ENCODE measurements at regions not wholly inside any gene's neighbourhood (a gene's known extent, or its start where the extent isn't known, plus 50 kb on each side); places are given as distances from the start of the nearest gene placed in this dataset.

DNA sequence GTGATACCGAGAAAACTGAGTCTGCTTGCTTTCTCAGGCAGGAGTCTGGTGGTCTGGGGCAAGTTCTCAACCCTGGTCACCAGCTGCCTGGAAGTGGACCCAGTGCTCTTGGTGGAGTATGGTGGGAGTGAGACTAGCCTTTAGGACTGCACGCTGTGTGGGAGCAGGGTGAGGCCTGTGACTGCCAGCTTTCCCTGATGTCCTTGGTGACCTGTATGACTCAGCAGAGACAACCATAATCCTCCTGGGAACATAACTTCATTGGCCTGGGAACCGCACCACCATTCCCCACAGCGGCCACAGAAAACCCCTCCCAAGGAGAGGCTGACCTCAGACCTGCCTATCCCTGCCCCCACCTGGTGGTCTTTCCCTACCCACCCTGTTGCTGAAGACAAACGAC is 139.5 kb upstream of the CHRM2 start:
- H3K4me1 Mint-ChIP-seq: no peaks in the 10 kb centered on the region
- ATAC-seq: no peak
- Histone ChIP-seq H3K4me3 (ENCODE audit: low read length) (no peak overlapping the region), H3K27me3 (ENCODE audit: control insufficient read depth, insufficient read depth, low read length) (no peaks in the 10 kb centered on the region), H3K36me3 (ENCODE audit: control insufficient read depth, insufficient read depth, low read length) (no peaks in the 10 kb centered on the region), H3K27ac (ENCODE audit: low read length) (no peak overlapping the region), H3K9me3 (ENCODE audit: control insufficient read depth, insufficient read depth, low read length) (peaks cover 6% of the 10 kb centered on the region), H3K4me1 (ENCODE audit: control insufficient read depth, insufficient read depth, low read length) (no peaks in the 10 kb centered on the region)
- DNase-seq: no peak
- peaks cover 17 to 22% of the 10 kb centered on the region in 2 donors for H3K9me3 Mint-ChIP-seq
- no peaks in the 10 kb centered on the region for H3K36me3 Mint-ChIP-seq
- 71% methylated on average over 5 of the region's 5 CpGs for WGBS (ENCODE audit: insufficient coverage)
- TF ChIP-seq CTCF (IDR thresholded peaks at IDR 0.05): no peak
- H3K27me3 Mint-ChIP-seq (ENCODE audit: low read depth in 2 of 2): no peaks in the 10 kb centered on the region
- H3K4me3 Mint-ChIP-seq: no peak overlapping the region
- intact Hi-C loops (cut with micrococcal nuclease): no loop called here
- no peak overlapping the region for H3K27ac Mint-ChIP-seq

DNA sequence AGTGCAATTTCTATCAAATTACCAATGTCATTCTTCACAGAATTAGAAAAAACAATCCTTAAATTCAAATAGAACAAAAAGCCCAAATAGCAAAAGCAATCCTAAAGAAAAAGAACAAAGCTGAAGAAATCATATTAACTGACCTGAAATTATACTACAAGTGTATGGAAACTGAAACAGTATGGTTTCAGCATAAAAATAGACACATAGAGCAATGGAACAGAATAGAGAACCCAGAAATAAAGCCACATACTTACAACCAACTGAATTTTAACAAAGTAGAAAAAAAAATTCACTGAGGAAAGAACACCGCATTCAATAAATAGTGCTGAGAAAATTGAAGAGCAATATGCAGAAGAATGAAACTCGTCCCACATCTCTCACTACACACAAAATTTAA is 142.0 kb upstream of the CHRM2 start:
- Mint-ChIP-seq H3K9me3 (peaks cover 17 to 19% of the 10 kb centered on the region in 2 donors), H3K4me3 (no peak overlapping the region), H3K27me3 (ENCODE audit: low read depth in 2 of 2) (no peaks in the 10 kb centered on the region), H3K27ac (no peak overlapping the region), H3K4me1 (no peaks in the 10 kb centered on the region), H3K36me3 (no peaks in the 10 kb centered on the region)
- Histone ChIP-seq H3K27ac (ENCODE audit: low read length) (no peak overlapping the region), H3K4me3 (ENCODE audit: low read length) (no peak overlapping the region), H3K36me3 (ENCODE audit: control insufficient read depth, insufficient read depth, low read length) (no peaks in the 10 kb centered on the region), H3K9me3 (ENCODE audit: control insufficient read depth, insufficient read depth, low read length) (peaks cover 6% of the 10 kb centered on the region), H3K27me3 (ENCODE audit: control insufficient read depth, insufficient read depth, low read length) (no peaks in the 10 kb centered on the region), H3K4me1 (ENCODE audit: control insufficient read depth, insufficient read depth, low read length) (no peaks in the 10 kb centered on the region)
- TF ChIP-seq CTCF (IDR thresholded peaks at IDR 0.05): no peak
- ATAC-seq (no peak), DNase-seq (no peak)
- WGBS (ENCODE audit: insufficient coverage): no CpG with 5 or more reads among the region's 2 CpGs
- intact Hi-C loops (cut with micrococcal nuclease): no loop called here

DNA sequence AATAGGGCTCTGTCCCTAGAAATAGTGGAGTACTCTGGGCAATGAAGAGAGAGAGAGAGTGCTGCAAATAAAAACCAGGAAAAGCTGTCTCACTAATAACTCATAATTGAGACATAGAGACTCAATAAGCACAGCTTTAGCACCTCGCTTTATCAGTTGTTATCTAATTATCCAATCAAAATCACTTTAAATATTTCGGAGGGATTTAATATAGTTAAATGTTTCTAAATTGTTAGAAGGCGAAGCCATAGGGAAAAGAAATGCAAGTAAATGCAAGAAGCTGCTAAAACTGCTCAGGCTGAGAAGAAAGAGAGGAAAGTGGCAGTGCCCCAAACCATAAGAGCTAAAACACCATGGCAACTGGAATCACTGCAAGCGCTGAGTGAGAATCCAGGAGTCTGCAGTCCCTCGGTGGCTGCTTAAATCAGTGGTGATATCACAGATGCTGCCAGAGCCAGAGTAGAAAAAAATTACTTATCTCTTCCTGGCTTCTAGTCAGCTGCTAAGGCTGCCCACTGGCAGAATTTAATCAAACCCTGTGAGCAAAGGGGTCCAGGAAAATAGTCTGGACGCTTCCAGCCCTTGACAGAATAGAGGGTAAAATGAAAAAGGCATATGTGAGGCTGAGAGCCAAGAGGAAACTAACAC is 150.4 kb upstream of the CHRM2 start:
- Mint-ChIP-seq H3K27ac (no peak overlapping the region), H3K9me3 (peaks cover 9 to 15% of the 10 kb centered on the region in 2 donors), H3K36me3 (no peaks in the 10 kb centered on the region), H3K4me3 (no peak overlapping the region), H3K27me3 (ENCODE audit: low read depth in 2 of 2) (no peaks in the 10 kb centered on the region), H3K4me1 (no peaks in the 10 kb centered on the region)
- WGBS (ENCODE audit: insufficient coverage): 85% methylated on average over 4 of the region's 6 CpGs
- Histone ChIP-seq H3K27ac (ENCODE audit: low read length) (no peak overlapping the region), H3K36me3 (ENCODE audit: control insufficient read depth, insufficient read depth, low read length) (no peaks in the 10 kb centered on the region), H3K27me3 (ENCODE audit: control insufficient read depth, insufficient read depth, low read length) (no peaks in the 10 kb centered on the region), H3K4me1 (ENCODE audit: control insufficient read depth, insufficient read depth, low read length) (no peaks in the 10 kb centered on the region), H3K9me3 (ENCODE audit: control insufficient read depth, insufficient read depth, low read length) (no peaks in the 10 kb centered on the region), H3K4me3 (ENCODE audit: low read length) (no peak overlapping the region)
- ATAC-seq (no peak), DNase-seq (no peak)
- no peak for TF ChIP-seq CTCF (IDR thresholded peaks at IDR 0.05)
- intact Hi-C loops (cut with micrococcal nuclease): no loop called here

DNA sequence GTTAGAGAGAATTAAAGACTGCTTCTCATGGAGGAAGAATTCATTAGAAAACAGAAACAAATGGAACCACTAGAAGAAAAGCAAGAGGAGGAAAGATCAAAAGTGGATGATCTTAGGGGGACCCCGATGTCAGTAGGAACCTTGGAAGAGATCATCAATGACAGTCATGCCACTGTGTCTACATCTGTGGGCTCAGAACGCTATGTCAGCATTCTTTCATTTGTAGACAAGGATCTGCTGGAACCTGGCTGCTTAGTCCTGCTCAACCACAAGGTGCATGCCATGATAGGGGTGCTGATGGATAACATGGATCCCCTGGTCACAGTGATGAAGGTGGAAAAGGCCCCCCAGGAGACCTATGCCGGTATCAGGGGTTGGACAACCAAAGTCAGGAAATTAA is 154.4 kb upstream of the CHRM2 start:
- H3K27ac Mint-ChIP-seq: no peak overlapping the region
- intact Hi-C loops (cut with micrococcal nuclease): no loop called here
- DNase-seq: no peak
- H3K4me1 Mint-ChIP-seq: no peaks in the 10 kb centered on the region
- no peak for TF ChIP-seq CTCF (IDR thresholded peaks at IDR 0.05)
- ATAC-seq: no peak
- H3K36me3 ChIP-seq (ENCODE audit: control insufficient read depth, insufficient read depth, low read length): no peaks in the 10 kb centered on the region
- no peak overlapping the region for H3K27ac ChIP-seq (ENCODE audit: low read length)
- no peak overlapping the region for H3K4me3 ChIP-seq (ENCODE audit: low read length)
- no peaks in the 10 kb centered on the region for H3K27me3 ChIP-seq (ENCODE audit: control insufficient read depth, insufficient read depth, low read length)
- no peaks in the 10 kb centered on the region for H3K4me1 ChIP-seq (ENCODE audit: control insufficient read depth, insufficient read depth, low read length)
- no peaks in the 10 kb centered on the region for H3K27me3 Mint-ChIP-seq (ENCODE audit: low read depth in 2 of 2)
- no peaks in the 10 kb centered on the region for H3K9me3 ChIP-seq (ENCODE audit: control insufficient read depth, insufficient read depth, low read length)
- H3K36me3 Mint-ChIP-seq: no peaks in the 10 kb centered on the region
- WGBS (ENCODE audit: insufficient coverage): 91% methylated on average over 3 of the region's 3 CpGs
- H3K9me3 Mint-ChIP-seq: peaks cover 7 to 23% of the 10 kb centered on the region in 2 donors
- H3K4me3 Mint-ChIP-seq: no peak overlapping the region

Measured in natural killer cell (primary cell).